ENCODE measurements at regions not wholly inside any gene's neighbourhood (a gene's known extent, or its start where the extent isn't known, plus 50 kb on each side); places are given as distances from the start of the nearest gene placed in this dataset.

- TF ChIP-seq REST (IDR thresholded peaks at IDR 0.05; ENCODE audit: insufficient replicate concordance, low read depth) (no peak), CTCF (IDR thresholded peaks at IDR 0.05; ENCODE audit: insufficient read depth, low read length) (no peak)
These were observed 53.8 kb upstream of the MAP4 start for GRCh38 chr3:48070030-48070429.
